BJ (cell line): ENCODE measurements at regions not wholly inside any gene's neighbourhood (a gene's known extent, or its start where the extent isn't known, plus 50 kb on each side); places are given as distances from the start of the nearest gene placed in this dataset.

Experiments
- CTCF ChIA-PET: fragments of 350-600 bp; formaldehyde crosslinking; extraction: SDS; loops from one replicate; lab custom pipeline; 2021; ENCODE audit warnings: antibody characterized with exemption, inconsistent platforms; lab: Yijun Ruan, JAX
- POLR2A ChIA-PET: fragments of 300-600 bp; sonication (Branson Sonifier 250); formaldehyde crosslinking; extraction: SDS; loops from one replicate; lab custom pipeline; 2021; ENCODE audit warnings: antibody characterized with exemption; lab: Charles Lee
- DNase-seq: peaks from one replicate; pipeline ENCODE4 v3.0.0-alpha.2; 2011; ENCODE audit warnings: low read depth
- H3K27me3 ChIP-seq: 2 replicates; pipeline ENCODE4 v1.6.0; 2011; ENCODE audit warnings: low read length; ENCODE audit not compliant: control insufficient read depth, insufficient read depth
- H3K36me3 ChIP-seq: 2 replicates; pipeline ENCODE4 v1.5.1; 2011; ENCODE audit warnings: low read length; ENCODE audit not compliant: control insufficient read depth, insufficient read depth
- H3K4me3 ChIP-seq: 2 replicates; pipeline ENCODE4 v1.5.1; 2011; ENCODE audit warnings: low read depth, mild to moderate bottlenecking, control low read depth, low read length
- CTCF ChIP-seq: IDR thresholded peaks from 2 replicates; pipeline ENCODE4 v1.5.1; 2011; ENCODE audit warnings: low read depth, mild to moderate bottlenecking, control low read depth, inconsistent platforms, low read length, moderate library complexity; ENCODE audit not compliant: insufficient read depth

- no peak for TF ChIP-seq CTCF
- CTCF ChIA-PET, result no interaction called here
- Histone ChIP-seq H3K36me3 (no peaks in the 10 kb centered on the region), H3K4me3 (no peak overlapping the region), H3K27me3 (no peaks in the 10 kb centered on the region)
- POLR2A ChIA-PET, result no interaction called here
- DNase-seq, result no peak
Observed at GRCh38 chr6:105911106-105911629, 175.0 kb upstream of the PRDM1 start.

- CTCF ChIA-PET, result no interaction called here
- POLR2A ChIA-PET, result no interaction called here
- Histone ChIP-seq H3K27me3 (no peaks in the 10 kb centered on the region), H3K36me3 (no peaks in the 10 kb centered on the region), H3K4me3 (no peak overlapping the region)
- no peak for DNase-seq
- no peak for TF ChIP-seq CTCF
Observed at GRCh38 chr6:105909106-105909505, 177.0 kb upstream of the PRDM1 start.

- no peak for DNase-seq
- POLR2A ChIA-PET, result no interaction called here
- CTCF ChIA-PET, result interaction anchor here (0.7 to 1.2 kb wide), 2 partner anchors 8 to 46 kb away, joined by 3 to 4 read pairs; no protein-coding TSS in a partner anchor
Observed at GRCh38 chr6:105907991-105908390, 178.1 kb upstream of the PRDM1 start.

GRCh38 chr6:105907301-105907700 lies 178.8 kb upstream of the PRDM1 start:
- POLR2A ChIA-PET, result no interaction called here
- TF ChIP-seq CTCF, result no peak
- H3K27me3 ChIP-seq, result no peaks in the 10 kb centered on the region
- DNase-seq, result no peak
- CTCF ChIA-PET, result interaction anchor here (1.2 kb wide), 1 partner anchor 9 kb away, joined by 3 read pairs; no protein-coding TSS in a partner anchor
- no peaks in the 10 kb centered on the region for H3K36me3 ChIP-seq
- H3K4me3 ChIP-seq, result no peak overlapping the region

More at GRCh38 chr6:105907991-105908390, 178.1 kb upstream of the PRDM1 start:
- no peak for TF ChIP-seq CTCF
- no peaks in the 10 kb centered on the region for H3K36me3 ChIP-seq
- H3K4me3 ChIP-seq, result no peak overlapping the region
- H3K27me3 ChIP-seq, result no peaks in the 10 kb centered on the region

- Histone ChIP-seq H3K4me3 (no peak overlapping the region), H3K36me3 (no peaks in the 10 kb centered on the region), H3K27me3 (no peaks in the 10 kb centered on the region)
- TF ChIP-seq CTCF, result no peak
- CTCF ChIA-PET, result no interaction called here
- POLR2A ChIA-PET, result no interaction called here
- peak; percentile 73 for DNase-seq
Observed at GRCh38 chr6:105902401-105903031, 183.6 kb upstream of the PRDM1 start.
